HCT116 (cell line): ENCODE measurements at regions not wholly inside any gene's neighbourhood (a gene's known extent, or its start where the extent isn't known, plus 50 kb on each side); places are given as distances from the start of the nearest gene placed in this dataset.

Experiments
- EGR1 ChIP-seq: IDR thresholded peaks from 2 replicates; pipeline ENCODE4 v1.6.1; 2012; ENCODE audit warnings: low read depth
- EZH2phosphoT487 ChIP-seq: fragments of 200-600 bp; IDR thresholded peaks from 2 replicates; pipeline ENCODE4 v1.6.1; 2018; ENCODE audit warnings: antibody characterized with exemption, borderline replicate concordance
- POLR2A ChIP-seq: IDR thresholded peaks from 2 replicates; pipeline ENCODE4 v1.7.0; 2011; ENCODE audit warnings: borderline replicate concordance; ENCODE audit not compliant: insufficient read depth, insufficient read length; ENCODE audit errors: extremely low read depth
- RAD21 ChIP-seq: IDR thresholded peaks from 2 replicates; pipeline ENCODE4 v1.6.1; 2012; ENCODE audit warnings: low read depth, mild to moderate bottlenecking
- TF ChIP-seq, protein P1 (sequence below), 3 experiments: fragments of 200-600 bp in 1 of 3; sonication (generic) in 1 of 3; IDR thresholded peaks in 2 of 3; conservative IDR thresholded peaks in 1 of 3; 2 replicates each; pipeline ENCODE4 v1.5.1; 2012 to 2017; ENCODE audit warnings: low read depth in 2 of 3, low read length in 2 of 3, antibody characterized with exemption in 1 of 3, borderline replicate concordance in 1 of 3, control low read depth in 1 of 3, mild to moderate bottlenecking in 1 of 3, mixed read lengths in 1 of 3, mixed run types in 1 of 3, moderate library complexity in 1 of 3; ENCODE audit not compliant: insufficient read depth in 1 of 3

- TF ChIP-seq, protein P1, sequence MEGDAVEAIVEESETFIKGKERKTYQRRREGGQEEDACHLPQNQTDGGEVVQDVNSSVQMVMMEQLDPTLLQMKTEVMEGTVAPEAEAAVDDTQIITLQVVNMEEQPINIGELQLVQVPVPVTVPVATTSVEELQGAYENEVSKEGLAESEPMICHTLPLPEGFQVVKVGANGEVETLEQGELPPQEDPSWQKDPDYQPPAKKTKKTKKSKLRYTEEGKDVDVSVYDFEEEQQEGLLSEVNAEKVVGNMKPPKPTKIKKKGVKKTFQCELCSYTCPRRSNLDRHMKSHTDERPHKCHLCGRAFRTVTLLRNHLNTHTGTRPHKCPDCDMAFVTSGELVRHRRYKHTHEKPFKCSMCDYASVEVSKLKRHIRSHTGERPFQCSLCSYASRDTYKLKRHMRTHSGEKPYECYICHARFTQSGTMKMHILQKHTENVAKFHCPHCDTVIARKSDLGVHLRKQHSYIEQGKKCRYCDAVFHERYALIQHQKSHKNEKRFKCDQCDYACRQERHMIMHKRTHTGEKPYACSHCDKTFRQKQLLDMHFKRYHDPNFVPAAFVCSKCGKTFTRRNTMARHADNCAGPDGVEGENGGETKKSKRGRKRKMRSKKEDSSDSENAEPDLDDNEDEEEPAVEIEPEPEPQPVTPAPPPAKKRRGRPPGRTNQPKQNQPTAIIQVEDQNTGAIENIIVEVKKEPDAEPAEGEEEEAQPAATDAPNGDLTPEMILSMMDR (IDR thresholded peaks at IDR 0.05 in 2 of 3, conservative IDR thresholded peaks at IDR 0.05 in 1 of 3; ENCODE audit: borderline replicate concordance in 1 of 3, insufficient read depth in 1 of 3, low read depth in 2 of 3, low read length in 2 of 3), result no peak
- TF ChIP-seq EZH2phosphoT487, result no peak
- no peak for TF ChIP-seq POLR2A
- no peak for TF ChIP-seq RAD21
- no peak for TF ChIP-seq EGR1
Observed at GRCh38 chr5:136626531-136626930, 261.2 kb upstream of the TRPC7 start.
